Sigmoid colon (tissue), 6 donors: ENCODE measurements at regions not wholly inside any gene's neighbourhood (a gene's known extent, or its start where the extent isn't known, plus 50 kb on each side); places are given as distances from the start of the nearest gene placed in this dataset.

Experiments used
- DNase-seq: peaks from one replicate; pipeline ENCODE4 v3.0.0-alpha.2; 2019
- H3K27ac ChIP-seq, 4 donors: fragments of 200-600 bp; sonication (generic); one replicate each; pipeline ENCODE4 v1.5.1; 2016 to 2019; ENCODE audit warnings: mild to moderate bottlenecking in 1 of 4
- H3K27me3 ChIP-seq, 3 donors: fragments of 200-600 bp; sonication (generic); one replicate each; pipeline ENCODE4 v1.5.1; 2019; ENCODE audit warnings: mild to moderate bottlenecking in 1 of 3
- H3K36me3 ChIP-seq, 4 donors: fragments of 200-600 bp; sonication (generic); one replicate each; pipeline ENCODE4 v1.5.1; 2016 to 2019
- H3K4me1 ChIP-seq, 4 donors: fragments of 200-600 bp; sonication (generic); one replicate each; pipeline ENCODE4 v1.5.1; 2017 to 2019
- H3K4me3 ChIP-seq, 4 donors: fragments of 200-600 bp; sonication (generic); one replicate each; pipeline ENCODE4 v1.5.1; 2017 to 2019; ENCODE audit warnings: mild to moderate bottlenecking in 2 of 4, moderate library complexity in 1 of 4
- H3K9me3 ChIP-seq, 4 donors: fragments of 200-600 bp in 3 of 4; sonication (generic) in 3 of 4; one replicate each; pipeline versions ENCODE4 v1.5.1 to v1.6.1; 2013 to 2019
- CTCF ChIP-seq, 4 experiments: fragments of 450-650 bp in 3 of 4; fragments of 200-600 bp in 1 of 4; IDR thresholded peaks; one replicate each; pipeline ENCODE4 v1.5.1; 2016 to 2019; ENCODE audit warnings: antibody characterized with exemption in 4 of 4, mild to moderate bottlenecking in 3 of 4, moderate library complexity in 2 of 4
- EP300 ChIP-seq, 4 donors: sonication (generic); formaldehyde crosslinking; IDR thresholded peaks; one replicate each; pipeline ENCODE4 v1.6.1; 2017; ENCODE audit warnings: antibody characterized with exemption in 4 of 4
- POLR2A ChIP-seq, 2 donors: fragments of 450-650 bp; IDR thresholded peaks; one replicate each; pipeline ENCODE4 v1.6.1; 2016; ENCODE audit warnings: antibody characterized with exemption in 2 of 2, mild to moderate bottlenecking in 2 of 2, moderate library complexity in 2 of 2
- POLR2AphosphoS5 ChIP-seq, 4 donors: sonication (generic); formaldehyde crosslinking; IDR thresholded peaks; one replicate each; pipeline ENCODE4 v1.6.1; 2017; ENCODE audit warnings: antibody characterized with exemption in 4 of 4
- WGBS, 2 donors: extraction: QIAGEN DNeasy Blood & Tissue Kit; methylation state at CpG; one replicate each; pipeline ENCODE4 v1.1.7; 2013; 5-methylcytosine and 5-hydroxymethylcytosine counted together
- intact Hi-C: fragments of 100-400 bp; cut with DNase I; formaldehyde crosslinking; loops from one replicate; pipeline ENCODE4 v1.15.1; 2023
- donor health status: healthy with polysubstance abuse.
- donor health status: healthy.

- DNase-seq = no peak
- H3K4me1 ChIP-seq = no peaks in the 10 kb centered on the region
- TF ChIP-seq CTCF (IDR thresholded peaks at IDR 0.05) (no peak), POLR2A (IDR thresholded peaks at IDR 0.05) (no peak), POLR2AphosphoS5 (IDR thresholded peaks at IDR 0.05) (no peak), EP300 (IDR thresholded peaks at IDR 0.05) (no peak)
- H3K9me3 ChIP-seq = no peaks in the 10 kb centered on the region
- no peak overlapping the region for H3K4me3 ChIP-seq
- no peak overlapping the region for H3K27ac ChIP-seq
- no peaks in the 10 kb centered on the region for H3K36me3 ChIP-seq
- WGBS, 2 donors = 20 to 64% methylated on average over 4 of the region's 4 CpGs
- intact Hi-C loops = no loop called here
- no peaks in the 10 kb centered on the region for H3K27me3 ChIP-seq
Measured at GRCh38 chr9:1416261-1416660, 366.1 kb downstream of the DMRT2 start.

GRCh38 chr9:1421436-1421835 lies 371.3 kb downstream of the DMRT2 start:
- H3K36me3 ChIP-seq = no peaks in the 10 kb centered on the region
- H3K4me3 ChIP-seq = no peak overlapping the region
- H3K27ac ChIP-seq = no peak overlapping the region
- H3K4me1 ChIP-seq = no peaks in the 10 kb centered on the region
- no peaks in the 10 kb centered on the region for H3K9me3 ChIP-seq
- TF ChIP-seq EP300 (IDR thresholded peaks at IDR 0.05) (no peak), POLR2AphosphoS5 (IDR thresholded peaks at IDR 0.05) (no peak), POLR2A (IDR thresholded peaks at IDR 0.05) (no peak), CTCF (IDR thresholded peaks at IDR 0.05) (no peak)
- no peaks in the 10 kb centered on the region for H3K27me3 ChIP-seq
- DNase-seq = no peak
- intact Hi-C loops = no loop called here
- WGBS, 2 donors = 85 to 90% methylated on average over 4 of the region's 4 CpGs

GRCh38 chr9:1427875-1428274 lies 377.7 kb downstream of the DMRT2 start:
- Histone ChIP-seq H3K27me3 (no peaks in the 10 kb centered on the region), H3K27ac (no peak overlapping the region), H3K9me3 (no peaks in the 10 kb centered on the region), H3K4me1 (no peaks in the 10 kb centered on the region), H3K36me3 (no peaks in the 10 kb centered on the region), H3K4me3 (no peak overlapping the region)
- DNase-seq = no peak
- TF ChIP-seq EP300 (IDR thresholded peaks at IDR 0.05) (no peak), CTCF (IDR thresholded peaks at IDR 0.05) (no peak), POLR2A (IDR thresholded peaks at IDR 0.05) (no peak), POLR2AphosphoS5 (IDR thresholded peaks at IDR 0.05) (no peak)
- 74 to 94% methylated on average over 2 of the region's 2 CpGs for WGBS, 2 donors
- intact Hi-C loops = no loop called here

- intact Hi-C loops = no loop called here
- TF ChIP-seq POLR2A (IDR thresholded peaks at IDR 0.05) (no peak), CTCF (IDR thresholded peaks at IDR 0.05) (no peak), POLR2AphosphoS5 (IDR thresholded peaks at IDR 0.05) (no peak), EP300 (IDR thresholded peaks at IDR 0.05) (no peak)
Measured at GRCh38 chr9:1429297-1429696, 379.1 kb downstream of the DMRT2 start.

GRCh38 chr9:1431461-1431860 lies 381.3 kb downstream of the DMRT2 start:
- Histone ChIP-seq H3K27ac (no peak overlapping the region), H3K9me3 (no peaks in the 10 kb centered on the region), H3K36me3 (no peaks in the 10 kb centered on the region), H3K4me3 (no peak overlapping the region), H3K4me1 (no peaks in the 10 kb centered on the region), H3K27me3 (no peaks in the 10 kb centered on the region)
- intact Hi-C loops = no loop called here
- 94% methylated on average over 4 of the region's 4 CpGs for WGBS, 2 donors
- DNase-seq = no peak
- TF ChIP-seq POLR2A (IDR thresholded peaks at IDR 0.05) (no peak), EP300 (IDR thresholded peaks at IDR 0.05) (no peak), CTCF (IDR thresholded peaks at IDR 0.05) (no peak), POLR2AphosphoS5 (IDR thresholded peaks at IDR 0.05) (no peak)

More at GRCh38 chr9:1429297-1429696, 379.1 kb downstream of the DMRT2 start:
- Histone ChIP-seq H3K27ac (no peak overlapping the region), H3K27me3 (no peaks in the 10 kb centered on the region), H3K4me1 (no peaks in the 10 kb centered on the region), H3K9me3 (no peaks in the 10 kb centered on the region), H3K4me3 (no peak overlapping the region), H3K36me3 (no peaks in the 10 kb centered on the region)
- 23 to 43% methylated on average over 5 of the region's 5 CpGs for WGBS, 2 donors
- no peak for DNase-seq
